IMR-90 (cell line): ENCODE measurements at regions not wholly inside any gene's neighbourhood (a gene's known extent, or its start where the extent isn't known, plus 50 kb on each side); places are given as distances from the start of the nearest gene placed in this dataset.

ENCODE experiments used
- ATAC-seq: fragments of 200-7000 bp; cut with Tn5 transposase; 2 replicates; pipeline ENCODE4 v1.9.1; 2020; ENCODE audit warnings: low read depth, mild to moderate bottlenecking, moderate library complexity
- BruUV-seq: library from RNA; stranded (reverse); fragments of 400-500 nt; replicated peaks from 2 replicates; lab custom pipeline; 2021; lab: Mats Ljungman, UMichigan
- CTCF ChIA-PET: fragments of 300-600 bp; formaldehyde crosslinking; extraction: SDS; loops from one replicate; lab custom pipeline; 2021; ENCODE audit warnings: antibody characterized with exemption; lab: Yijun Ruan, JAX
- POLR2A ChIA-PET: fragments of 300-600 bp; sonication (Branson Sonifier 250); formaldehyde crosslinking; loops from one replicate; lab custom pipeline; 2022; ENCODE audit warnings: antibody characterized with exemption; ENCODE audit not compliant: unreplicated experiment; lab: Charles Lee
- DNase-seq: peaks from one replicate; pipeline ENCODE4 v3.0.0; 2013
- H2AFZ ChIP-seq: replicated peaks from 2 replicates; pipeline ENCODE3; 2013; ENCODE audit warnings: low read length, mild to moderate bottlenecking; ENCODE audit not compliant: poor library complexity
- H2AK5ac ChIP-seq: 2 replicates; pipeline ENCODE4 v1.6.1; 2013; ENCODE audit warnings: low read depth, low read length, inconsistent platforms
- H2AK9ac ChIP-seq: replicated peaks from 2 replicates; pipeline ENCODE3; 2013; ENCODE audit warnings: mild to moderate bottlenecking, low read depth, low read length, moderate library complexity; ENCODE audit not compliant: poor library complexity
- H2BK120ac ChIP-seq: 2 replicates; pipeline ENCODE4 v1.6.1; 2013; ENCODE audit warnings: low read depth, low read length, inconsistent platforms
- H2BK15ac ChIP-seq: 3 replicates; pipeline ENCODE4 v1.6.1; 2013; ENCODE audit warnings: low read depth, low read length, inconsistent platforms
- H2BK20ac ChIP-seq: 2 replicates; pipeline ENCODE4 v1.6.1; 2013; ENCODE audit warnings: low read depth, mild to moderate bottlenecking, inconsistent platforms, low read length, moderate library complexity
- H2BK5ac ChIP-seq: 2 replicates; pipeline ENCODE4 v1.6.1; 2013; ENCODE audit warnings: mild to moderate bottlenecking, low read depth, low read length, inconsistent platforms; ENCODE audit not compliant: poor library complexity, severe bottlenecking
- H3K14ac ChIP-seq: replicated peaks from 2 replicates; pipeline ENCODE4 v1.6.1; 2013; ENCODE audit warnings: low read depth, low read length, inconsistent platforms
- H3K18ac ChIP-seq: 2 replicates; pipeline ENCODE4 v1.6.1; 2013; ENCODE audit warnings: low read depth, low read length, control low read depth
- H3K23ac ChIP-seq: 2 replicates; pipeline ENCODE4 v1.6.1; 2013; ENCODE audit warnings: low read depth, low read length, inconsistent platforms
- H3K27ac ChIP-seq: 2 replicates; pipeline ENCODE4 v1.5.1; 2013; ENCODE audit warnings: mild to moderate bottlenecking, control low read depth, low read length; ENCODE audit not compliant: insufficient read depth
- H3K27me3 ChIP-seq: 2 replicates; pipeline ENCODE4 v1.6.1; 2013; ENCODE audit warnings: low read length; ENCODE audit not compliant: control insufficient read depth, insufficient read depth
- H3K36me3 ChIP-seq: 2 replicates; pipeline ENCODE4 v1.6.1; 2013; ENCODE audit warnings: low read length, mixed read lengths; ENCODE audit not compliant: control insufficient read depth, insufficient read depth
- H3K4ac ChIP-seq: 2 replicates; pipeline ENCODE4 v1.6.1; 2013; ENCODE audit warnings: low read depth, low read length, inconsistent platforms
- H3K4me1 ChIP-seq: 2 replicates; pipeline ENCODE4 v1.6.1; 2013; ENCODE audit warnings: low read length, mixed read lengths; ENCODE audit not compliant: control insufficient read depth, insufficient read depth
- H3K4me2 ChIP-seq: 2 replicates; pipeline ENCODE4 v1.6.1; 2013; ENCODE audit warnings: low read depth, mild to moderate bottlenecking, control low read depth, low read length, moderate library complexity
- H3K4me3 ChIP-seq: 2 replicates; pipeline ENCODE4 v1.5.1; 2013; ENCODE audit warnings: low read depth, mild to moderate bottlenecking, control low read depth, low read length, moderate library complexity; ENCODE audit not compliant: insufficient read depth
- H3K56ac ChIP-seq: 2 replicates; pipeline ENCODE4 v1.6.1; 2013; ENCODE audit warnings: low read length, inconsistent platforms; ENCODE audit not compliant: insufficient read depth; ENCODE audit errors: extremely low read depth
- H3K79me1 ChIP-seq, 2 experiments: 2 replicates each; pipeline ENCODE4 v1.6.1; 2013; ENCODE audit warnings: low read length in 2 of 2, inconsistent platforms in 1 of 2, low read depth in 1 of 2
- H3K9ac ChIP-seq: 2 replicates; pipeline ENCODE4 v1.6.1; 2013; ENCODE audit warnings: low read depth, low read length, control low read depth
- H3K9me1 ChIP-seq: 2 replicates; pipeline ENCODE4 v1.6.1; 2013; ENCODE audit warnings: low read length, inconsistent platforms; ENCODE audit not compliant: insufficient read depth
- H3K9me3 ChIP-seq: 2 replicates; pipeline ENCODE4 v1.6.1; 2013; ENCODE audit warnings: low read length; ENCODE audit not compliant: control insufficient read depth, insufficient read depth
- H4K20me1 ChIP-seq: 2 replicates; pipeline ENCODE4 v1.6.1; 2013; ENCODE audit warnings: low read length, inconsistent platforms; ENCODE audit not compliant: insufficient read depth
- H4K5ac ChIP-seq: 2 replicates; pipeline ENCODE4 v1.6.1; 2013; ENCODE audit warnings: mild to moderate bottlenecking, low read depth, low read length, control low read depth
- H4K8ac ChIP-seq, 2 experiments: 2 replicates each; pipeline ENCODE4 v1.6.1; 2013; ENCODE audit warnings: low read depth in 2 of 2, low read length in 2 of 2, control low read depth in 1 of 2, inconsistent platforms in 1 of 2
- H4K91ac ChIP-seq: 2 replicates; pipeline ENCODE4 v1.6.1; 2013; ENCODE audit warnings: low read depth, low read length, inconsistent platforms; ENCODE audit not compliant: insufficient read depth
- BHLHE40 ChIP-seq: fragments of 150-350 bp; IDR thresholded peaks from 2 replicates; pipeline ENCODE4 v1.6.1; 2016; ENCODE audit warnings: mild to moderate bottlenecking, low read depth, low read length
- CEBPB ChIP-seq: IDR thresholded peaks from 2 replicates; pipeline ENCODE4 v1.6.1; 2012; ENCODE audit warnings: low read depth, low read length, improper control_type of control experiment
- CHD1 ChIP-seq: IDR thresholded peaks from 2 replicates; pipeline ENCODE4 v1.6.1; 2012; ENCODE audit warnings: low read depth, low read length, improper control_type of control experiment
- ELK1 ChIP-seq: fragments of 150-350 bp; IDR thresholded peaks from 2 replicates; pipeline ENCODE4 v1.6.1; 2016; ENCODE audit warnings: low read depth, mild to moderate bottlenecking, low read length, moderate library complexity, borderline replicate concordance
- FOS ChIP-seq: fragments of 150-350 bp; IDR thresholded peaks from 2 replicates; pipeline ENCODE4 v1.6.1; 2016; ENCODE audit warnings: low read depth, low read length
- MAFK ChIP-seq: IDR thresholded peaks from 2 replicates; pipeline ENCODE4 v1.6.1; 2012; ENCODE audit warnings: low read depth, low read length, improper control_type of control experiment
- MAZ ChIP-seq: IDR thresholded peaks from 2 replicates; pipeline ENCODE4 v1.6.1; 2012; ENCODE audit warnings: low read depth, mild to moderate bottlenecking, low read length, improper control_type of control experiment, moderate library complexity, borderline replicate concordance
- MXI1 ChIP-seq: IDR thresholded peaks from 2 replicates; pipeline ENCODE4 v1.6.1; 2012; ENCODE audit warnings: low read depth, mild to moderate bottlenecking, low read length, moderate library complexity, borderline replicate concordance
- NFE2L2 ChIP-seq: fragments of 150-350 bp; IDR thresholded peaks from 2 replicates; pipeline ENCODE4 v1.6.1; 2016; ENCODE audit warnings: low read depth, mild to moderate bottlenecking, low read length
- POLR2A ChIP-seq: IDR thresholded peaks from 2 replicates; pipeline ENCODE4 v1.6.1; 2012; ENCODE audit warnings: mild to moderate bottlenecking, low read depth, low read length
- RAD21 ChIP-seq: IDR thresholded peaks from 2 replicates; pipeline ENCODE4 v1.6.1; 2012; ENCODE audit warnings: low read length, improper control_type of control experiment
- RCOR1 ChIP-seq: IDR thresholded peaks from 2 replicates; pipeline ENCODE4 v1.6.1; 2012; ENCODE audit warnings: mild to moderate bottlenecking, low read length, improper control_type of control experiment; ENCODE audit not compliant: insufficient replicate concordance
- RFX5 ChIP-seq: IDR thresholded peaks from 2 replicates; pipeline ENCODE4 v1.8.0; 2012; ENCODE audit warnings: low read depth, mild to moderate bottlenecking, low read length, moderate library complexity
- SMC3 ChIP-seq: fragments of 150-350 bp; IDR thresholded peaks from 2 replicates; pipeline ENCODE4 v1.6.1; 2016; ENCODE audit warnings: low read depth, mild to moderate bottlenecking, antibody characterized with exemption, low read length, moderate library complexity
- WGBS, 2 experiments: methylation state at CpG; one replicate each; pipeline versions ENCODE4 v1.1.5 to v1.1.7; 2013; ENCODE audit warnings: missing lambda C conversion rate in 2 of 2; ENCODE audit not compliant: insufficient read length in 1 of 2; ENCODE audit errors: extremely low coverage in 2 of 2; 5-methylcytosine and 5-hydroxymethylcytosine counted together
- dilution Hi-C: fragments of 300-500 bp; cut with HindIII; formaldehyde crosslinking; loops from one replicate; pipeline ENCODE4 v1.14.3; 2018; ENCODE audit warnings: low sequenced_read_pairs; ENCODE audit not compliant: unreplicated experiment
- in situ Hi-C: fragments of 300-500 bp; cut with MboI; formaldehyde crosslinking; loops from 3 replicates; pipeline ENCODE4 v1.14.3; 2019; ENCODE audit warnings: low sequenced_read_pairs, inconsistent platforms, mixed read lengths
- intact Hi-C: fragments of 100-400 bp; cut with micrococcal nuclease; formaldehyde crosslinking; loops from 2 replicates; pipeline ENCODE4 v1.10.0; 2022
- TF ChIP-seq, protein P1 (sequence below): conservative IDR thresholded peaks from 2 replicates; pipeline ENCODE4 v1.5.1; 2012; ENCODE audit warnings: mild to moderate bottlenecking, low read depth, low read length, improper control_type of control experiment
- TF ChIP-seq, protein P2 (sequence below): fragments of 150-350 bp; IDR thresholded peaks from 2 replicates; pipeline ENCODE4 v1.6.1; 2017; ENCODE audit warnings: mild to moderate bottlenecking, antibody characterized with exemption, low read length, low read depth

DNA sequence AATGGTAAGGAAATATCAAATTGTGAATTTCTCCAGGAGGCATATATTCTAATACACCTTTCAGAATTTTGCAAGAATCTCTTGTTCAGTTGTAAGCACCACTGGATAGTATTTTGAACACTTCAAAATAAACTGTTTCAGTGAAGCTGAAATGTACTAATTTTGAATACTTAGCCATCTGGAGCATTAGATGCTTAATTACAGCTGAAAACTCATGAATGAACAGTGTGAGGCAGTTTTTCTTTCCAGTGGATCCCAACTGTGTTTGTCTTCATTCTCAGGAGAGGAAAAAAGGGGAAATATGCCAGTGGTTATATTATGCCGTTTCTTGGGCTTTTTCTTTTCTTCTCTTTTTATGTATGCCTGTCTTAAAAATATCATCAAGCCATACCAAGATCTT is 306.0 kb upstream of the SEMA6A start:
- Histone ChIP-seq H3K27me3 (no peaks in the 10 kb centered on the region), H2BK20ac (no peak overlapping the region), H3K27ac (no peak overlapping the region), H3K4me3 (no peak overlapping the region), H3K9me3 (peaks cover 7% of the 10 kb centered on the region), H3K18ac (no peak overlapping the region), H4K5ac (no peak overlapping the region), H3K4me2 (no peak overlapping the region), H3K36me3 (no peaks in the 10 kb centered on the region), H2AK5ac (no peak overlapping the region), H4K20me1 (no peaks in the 10 kb centered on the region), H3K4ac (no peak overlapping the region), H2AFZ (no peak overlapping the region), H3K9me1 (no peaks in the 10 kb centered on the region), H2BK120ac (no peak overlapping the region), H4K8ac (no peak overlapping the region), H2AK9ac (no peak overlapping the region), H3K56ac (no peak overlapping the region), H3K14ac (no peak overlapping the region), H3K9ac (no peak overlapping the region), H3K4me1 (no peaks in the 10 kb centered on the region), H2BK5ac (no peak overlapping the region), H2BK15ac (no peak overlapping the region), H4K91ac (no peak overlapping the region), H3K23ac (no peak overlapping the region), H3K79me1 (no peaks in the 10 kb centered on the region)
- intact Hi-C loops (no loop called here), dilution Hi-C loops (no loop called here), in situ Hi-C loops (no loop called here)
- ChIA-PET POLR2A (no interaction called here), CTCF (no interaction called here)
- ATAC-seq: no peak
- DNase-seq: no peak
- no CpG with 5 or more reads among the region's 1 CpG for WGBS, 2 experiments
- no peak for TF ChIP-seq SMC3
- TF ChIP-seq ELK1: no peak
- no peak for TF ChIP-seq CHD1
- no peak for TF ChIP-seq POLR2A
- no peak for TF ChIP-seq FOS
- TF ChIP-seq MXI1: no peak
- TF ChIP-seq CEBPB: no peak
- TF ChIP-seq NFE2L2: no peak
- TF ChIP-seq MAZ: no peak
- TF ChIP-seq, protein P1, sequence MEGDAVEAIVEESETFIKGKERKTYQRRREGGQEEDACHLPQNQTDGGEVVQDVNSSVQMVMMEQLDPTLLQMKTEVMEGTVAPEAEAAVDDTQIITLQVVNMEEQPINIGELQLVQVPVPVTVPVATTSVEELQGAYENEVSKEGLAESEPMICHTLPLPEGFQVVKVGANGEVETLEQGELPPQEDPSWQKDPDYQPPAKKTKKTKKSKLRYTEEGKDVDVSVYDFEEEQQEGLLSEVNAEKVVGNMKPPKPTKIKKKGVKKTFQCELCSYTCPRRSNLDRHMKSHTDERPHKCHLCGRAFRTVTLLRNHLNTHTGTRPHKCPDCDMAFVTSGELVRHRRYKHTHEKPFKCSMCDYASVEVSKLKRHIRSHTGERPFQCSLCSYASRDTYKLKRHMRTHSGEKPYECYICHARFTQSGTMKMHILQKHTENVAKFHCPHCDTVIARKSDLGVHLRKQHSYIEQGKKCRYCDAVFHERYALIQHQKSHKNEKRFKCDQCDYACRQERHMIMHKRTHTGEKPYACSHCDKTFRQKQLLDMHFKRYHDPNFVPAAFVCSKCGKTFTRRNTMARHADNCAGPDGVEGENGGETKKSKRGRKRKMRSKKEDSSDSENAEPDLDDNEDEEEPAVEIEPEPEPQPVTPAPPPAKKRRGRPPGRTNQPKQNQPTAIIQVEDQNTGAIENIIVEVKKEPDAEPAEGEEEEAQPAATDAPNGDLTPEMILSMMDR: no peak
- TF ChIP-seq, protein P2, sequence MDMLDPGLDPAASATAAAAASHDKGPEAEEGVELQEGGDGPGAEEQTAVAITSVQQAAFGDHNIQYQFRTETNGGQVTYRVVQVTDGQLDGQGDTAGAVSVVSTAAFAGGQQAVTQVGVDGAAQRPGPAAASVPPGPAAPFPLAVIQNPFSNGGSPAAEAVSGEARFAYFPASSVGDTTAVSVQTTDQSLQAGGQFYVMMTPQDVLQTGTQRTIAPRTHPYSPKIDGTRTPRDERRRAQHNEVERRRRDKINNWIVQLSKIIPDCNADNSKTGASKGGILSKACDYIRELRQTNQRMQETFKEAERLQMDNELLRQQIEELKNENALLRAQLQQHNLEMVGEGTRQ: no peak
- TF ChIP-seq RCOR1: no peak
- TF ChIP-seq MAFK: no peak
- no peak for TF ChIP-seq RFX5
- no peak for TF ChIP-seq BHLHE40
- TF ChIP-seq RAD21: no peak
- no TSS peak for BruUV-seq
